ENCODE measurements at regions not wholly inside any gene's neighbourhood (a gene's known extent, or its start where the extent isn't known, plus 50 kb on each side); places are given as distances from the start of the nearest gene placed in this dataset.

DNA sequence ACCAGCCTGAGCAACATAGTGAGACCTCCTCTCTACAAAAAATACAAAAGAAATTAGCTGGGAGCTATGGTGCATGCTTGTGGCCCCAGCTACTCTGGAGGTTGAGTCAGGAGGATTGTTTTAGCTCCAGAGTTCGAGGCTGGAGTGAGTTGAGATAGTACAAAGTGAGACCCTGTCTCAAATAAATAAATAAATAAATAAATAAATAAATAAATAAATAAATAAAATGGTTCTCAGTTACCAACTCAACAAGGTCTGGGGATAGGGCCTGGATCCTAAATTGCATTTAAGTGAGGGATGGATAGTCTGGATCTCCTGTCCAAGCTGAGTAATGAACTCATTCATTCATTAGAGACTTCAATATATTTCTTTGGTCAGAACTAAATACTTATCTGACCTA is 115.7 kb upstream of the IL1RAPL2 start:
- Mint-ChIP-seq H3K27ac (ENCODE audit: unreplicated experiment) (no peak overlapping the region), H3K9me3 (ENCODE audit: unreplicated experiment) (no peaks in the 10 kb centered on the region), H3K36me3 (ENCODE audit: low read depth, unreplicated experiment) (no peaks in the 10 kb centered on the region), H3K4me3 (ENCODE audit: unreplicated experiment) (no peak overlapping the region), H3K27me3 (ENCODE audit: low read depth, unreplicated experiment) (peaks cover 3% of the 10 kb centered on the region), H3K4me1 (ENCODE audit: low read depth, unreplicated experiment) (peaks cover 2% of the 10 kb centered on the region)
- Histone ChIP-seq H3K4me2 (ENCODE audit: low read length) (no peak overlapping the region), H3K36me3 (ENCODE audit: insufficient read depth, low read length) (no peaks in the 10 kb centered on the region), H3K79me2 (ENCODE audit: insufficient read depth, low read length) (no peaks in the 10 kb centered on the region), H3K27ac (ENCODE audit: low read depth, low read length) (no peak overlapping the region), H3K9ac (ENCODE audit: low read length) (no peak overlapping the region), H3K27me3 (ENCODE audit: insufficient read depth, low read length) (no peaks in the 10 kb centered on the region), H2AFZ (ENCODE audit: low read depth, low read length) (no peak overlapping the region), H4K20me1 (ENCODE audit: insufficient read depth, low read length) (no peaks in the 10 kb centered on the region), H3K4me3 (ENCODE audit: insufficient read depth, low read depth, low read length) (no peak overlapping the region), H3K4me1 (ENCODE audit: insufficient read depth, low read length) (no peaks in the 10 kb centered on the region), H3K9me3 (ENCODE audit: insufficient read depth, low read depth, low read length) (no peaks in the 10 kb centered on the region)
- no peak for DNase-seq (ENCODE audit: low read depth)
- TF ChIP-seq, protein P1, sequence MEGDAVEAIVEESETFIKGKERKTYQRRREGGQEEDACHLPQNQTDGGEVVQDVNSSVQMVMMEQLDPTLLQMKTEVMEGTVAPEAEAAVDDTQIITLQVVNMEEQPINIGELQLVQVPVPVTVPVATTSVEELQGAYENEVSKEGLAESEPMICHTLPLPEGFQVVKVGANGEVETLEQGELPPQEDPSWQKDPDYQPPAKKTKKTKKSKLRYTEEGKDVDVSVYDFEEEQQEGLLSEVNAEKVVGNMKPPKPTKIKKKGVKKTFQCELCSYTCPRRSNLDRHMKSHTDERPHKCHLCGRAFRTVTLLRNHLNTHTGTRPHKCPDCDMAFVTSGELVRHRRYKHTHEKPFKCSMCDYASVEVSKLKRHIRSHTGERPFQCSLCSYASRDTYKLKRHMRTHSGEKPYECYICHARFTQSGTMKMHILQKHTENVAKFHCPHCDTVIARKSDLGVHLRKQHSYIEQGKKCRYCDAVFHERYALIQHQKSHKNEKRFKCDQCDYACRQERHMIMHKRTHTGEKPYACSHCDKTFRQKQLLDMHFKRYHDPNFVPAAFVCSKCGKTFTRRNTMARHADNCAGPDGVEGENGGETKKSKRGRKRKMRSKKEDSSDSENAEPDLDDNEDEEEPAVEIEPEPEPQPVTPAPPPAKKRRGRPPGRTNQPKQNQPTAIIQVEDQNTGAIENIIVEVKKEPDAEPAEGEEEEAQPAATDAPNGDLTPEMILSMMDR (IDR thresholded peaks at IDR 0.05; ENCODE audit: insufficient read depth, low read depth, low read length), result no peak
- TF ChIP-seq EZH2 (IDR thresholded peaks at IDR 0.05; ENCODE audit: insufficient read depth, low read length), result no peak
- no peak for FAIRE-seq

- no peaks in the 10 kb centered on the region for H4K20me1 ChIP-seq (ENCODE audit: insufficient read depth, low read length)
- no peak overlapping the region for H3K27ac ChIP-seq (ENCODE audit: low read depth, low read length)
- H3K79me2 ChIP-seq (ENCODE audit: insufficient read depth, low read length), result no peaks in the 10 kb centered on the region
- Mint-ChIP-seq H3K4me1 (ENCODE audit: low read depth, unreplicated experiment) (no peaks in the 10 kb centered on the region), H3K27me3 (ENCODE audit: low read depth, unreplicated experiment) (peaks cover 3% of the 10 kb centered on the region), H3K36me3 (ENCODE audit: low read depth, unreplicated experiment) (no peaks in the 10 kb centered on the region), H3K9me3 (ENCODE audit: unreplicated experiment) (no peaks in the 10 kb centered on the region), H3K4me3 (ENCODE audit: unreplicated experiment) (no peak overlapping the region), H3K27ac (ENCODE audit: unreplicated experiment) (no peak overlapping the region)
- FAIRE-seq, result no peak
- no peaks in the 10 kb centered on the region for H3K9me3 ChIP-seq (ENCODE audit: insufficient read depth, low read depth, low read length)
- no peaks in the 10 kb centered on the region for H3K4me1 ChIP-seq (ENCODE audit: insufficient read depth, low read length)
- no peak for DNase-seq (ENCODE audit: low read depth)
- TF ChIP-seq, protein P1 (IDR thresholded peaks at IDR 0.05; ENCODE audit: insufficient read depth, low read depth, low read length), result no peak
- no peak for TF ChIP-seq EZH2 (IDR thresholded peaks at IDR 0.05; ENCODE audit: insufficient read depth, low read length)
- no peak overlapping the region for H3K9ac ChIP-seq (ENCODE audit: low read length)
- H3K36me3 ChIP-seq (ENCODE audit: insufficient read depth, low read length), result no peaks in the 10 kb centered on the region
- no peaks in the 10 kb centered on the region for H3K27me3 ChIP-seq (ENCODE audit: insufficient read depth, low read length)
- H3K4me2 ChIP-seq (ENCODE audit: low read length), result no peak overlapping the region
- no peak overlapping the region for H2AFZ ChIP-seq (ENCODE audit: low read depth, low read length)
- H3K4me3 ChIP-seq (ENCODE audit: insufficient read depth, low read depth, low read length), result no peak overlapping the region
Measured at GRCh38 chrX:104445591-104445990, 120.4 kb upstream of the IL1RAPL2 start.

- H3K4me3 ChIP-seq (ENCODE audit: insufficient read depth, low read depth, low read length), result no peak overlapping the region
- FAIRE-seq (no peak), DNase-seq (ENCODE audit: low read depth) (no peak)
Measured at GRCh38 chrX:104435249-104435648, 130.8 kb upstream of the IL1RAPL2 start.

More at GRCh38 chrX:104435249-104435648, 130.8 kb upstream of the IL1RAPL2 start:
- H3K4me1 ChIP-seq (ENCODE audit: insufficient read depth, low read length), result no peaks in the 10 kb centered on the region
- H3K79me2 ChIP-seq (ENCODE audit: insufficient read depth, low read length), result no peaks in the 10 kb centered on the region
- H2AFZ ChIP-seq (ENCODE audit: low read depth, low read length), result no peak overlapping the region
- H3K27ac ChIP-seq (ENCODE audit: low read depth, low read length), result no peak overlapping the region
- H3K36me3 ChIP-seq (ENCODE audit: insufficient read depth, low read length), result no peaks in the 10 kb centered on the region
- H3K9ac ChIP-seq (ENCODE audit: low read length), result no peak overlapping the region
- Mint-ChIP-seq H3K4me1 (ENCODE audit: low read depth, unreplicated experiment) (no peaks in the 10 kb centered on the region), H3K9me3 (ENCODE audit: unreplicated experiment) (no peaks in the 10 kb centered on the region), H3K4me3 (ENCODE audit: unreplicated experiment) (no peak overlapping the region), H3K36me3 (ENCODE audit: low read depth, unreplicated experiment) (no peaks in the 10 kb centered on the region), H3K27me3 (ENCODE audit: low read depth, unreplicated experiment) (no peaks in the 10 kb centered on the region), H3K27ac (ENCODE audit: unreplicated experiment) (no peak overlapping the region)
- H4K20me1 ChIP-seq (ENCODE audit: insufficient read depth, low read length), result no peaks in the 10 kb centered on the region
- TF ChIP-seq EZH2 (IDR thresholded peaks at IDR 0.05; ENCODE audit: insufficient read depth, low read length), result no peak
- TF ChIP-seq, protein P1 (IDR thresholded peaks at IDR 0.05; ENCODE audit: insufficient read depth, low read depth, low read length), result no peak
- no peak overlapping the region for H3K4me2 ChIP-seq (ENCODE audit: low read length)
- H3K27me3 ChIP-seq (ENCODE audit: insufficient read depth, low read length), result no peaks in the 10 kb centered on the region
- H3K9me3 ChIP-seq (ENCODE audit: insufficient read depth, low read depth, low read length), result no peaks in the 10 kb centered on the region
